GM23338 (cell line): ENCODE measurements at regions not wholly inside any gene's neighbourhood (a gene's known extent, or its start where the extent isn't known, plus 50 kb on each side); places are given as distances from the start of the nearest gene placed in this dataset.

ENCODE experiments used
- ATAC-seq: fragments of 200-7000 bp; cut with Tn5 transposase; 3 replicates; pipeline ENCODE4 v1.9.1; 2020
- DNase-seq: peaks from one replicate; pipeline ENCODE4 v3.0.0-alpha.2; 2015; ENCODE audit warnings: low spot score
- H2AFZ ChIP-seq: fragments of 200-600 bp; sonication (generic); 2 replicates; pipeline ENCODE4 v1.8.0; 2016; ENCODE audit warnings: antibody characterized with exemption, mild to moderate bottlenecking, moderate library complexity
- H3F3A ChIP-seq: fragments of 200-600 bp; sonication (generic); replicated peaks from 2 replicates; pipeline ENCODE4 v1.8.0; 2017; ENCODE audit warnings: antibody characterized with exemption, mixed run types, low read depth
- H3K27ac ChIP-seq: fragments of 200-600 bp; sonication (generic); 2 replicates; pipeline ENCODE4 v1.6.1; 2016; ENCODE audit warnings: low read depth
- H3K27me3 ChIP-seq: fragments of 200-600 bp; sonication (generic); 2 replicates; pipeline ENCODE4 v1.8.0; 2016; ENCODE audit warnings: mild to moderate bottlenecking, mixed run types, moderate library complexity; ENCODE audit not compliant: insufficient read depth
- H3K36me3 ChIP-seq: fragments of 200-600 bp; sonication (generic); 2 replicates; pipeline ENCODE4 v1.8.0; 2016; ENCODE audit warnings: mild to moderate bottlenecking; ENCODE audit not compliant: insufficient read depth
- H3K4me1 ChIP-seq: fragments of 200-600 bp; sonication (generic); 2 replicates; pipeline ENCODE4 v1.8.0; 2016; ENCODE audit warnings: mild to moderate bottlenecking, moderate library complexity; ENCODE audit not compliant: insufficient read depth
- H3K4me2 ChIP-seq: fragments of 200-600 bp; sonication (generic); 2 replicates; pipeline ENCODE4 v1.7.1; 2017; ENCODE audit warnings: mixed run types
- H3K4me3 ChIP-seq: fragments of 200-600 bp; sonication (generic); 2 replicates; pipeline ENCODE4 v1.6.1; 2016; ENCODE audit warnings: mixed run types
- H3K79me2 ChIP-seq: fragments of 200-600 bp; sonication (generic); replicated peaks from 2 replicates; pipeline ENCODE4 v1.8.0; 2017; ENCODE audit warnings: mild to moderate bottlenecking; ENCODE audit not compliant: insufficient read depth
- H3K9me2 ChIP-seq: fragments of 200-600 bp; sonication (generic); 2 replicates; pipeline ENCODE4 v1.8.0; 2017; ENCODE audit not compliant: insufficient read depth
- H4K20me1 ChIP-seq: fragments of 200-600 bp; sonication (generic); replicated peaks from 2 replicates; pipeline ENCODE4 v1.8.0; 2017; ENCODE audit warnings: mild to moderate bottlenecking; ENCODE audit not compliant: insufficient read depth
- H3K27ac Mint-ChIP-seq: 2 replicates; pipeline ENCODE4 v1.8.0; 2020; ENCODE audit warnings: inconsistent platforms, mild to moderate bottlenecking, moderate library complexity, mixed read lengths
- H3K27me3 Mint-ChIP-seq: 3 replicates; pipeline ENCODE4 v1.8.0; 2022; ENCODE audit warnings: low read depth, mild to moderate bottlenecking, moderate library complexity, mixed read lengths, inconsistent platforms; ENCODE audit not compliant: insufficient read depth, poor library complexity
- H3K36me3 Mint-ChIP-seq: 3 replicates; pipeline ENCODE4 v1.8.0; 2021; ENCODE audit warnings: low read depth, mild to moderate bottlenecking, inconsistent platforms, moderate library complexity, mixed read lengths
- H3K4me1 Mint-ChIP-seq: 3 replicates; pipeline ENCODE4 v1.8.0; 2020; ENCODE audit warnings: mild to moderate bottlenecking, inconsistent platforms, mixed read lengths
- H3K4me3 Mint-ChIP-seq: 3 replicates; pipeline ENCODE4 v1.8.0; 2021; ENCODE audit warnings: moderate library complexity, mild to moderate bottlenecking, inconsistent platforms, mixed read lengths
- H3K9me3 Mint-ChIP-seq: 3 replicates; pipeline ENCODE4 v1.8.0; 2020; ENCODE audit warnings: moderate library complexity, mild to moderate bottlenecking, inconsistent platforms, mixed read lengths
- CREB1 ChIP-seq: fragments of 250-450 bp; sonication (Bioruptor Pico); IDR thresholded peaks from 2 replicates; pipeline ENCODE4 v1.5.0; 2020; ENCODE audit warnings: low read depth, mild to moderate bottlenecking, moderate library complexity
- EZH2 ChIP-seq: fragments of 200-600 bp; sonication (generic); IDR thresholded peaks from one replicate; pipeline ENCODE4 v1.8.0; 2017; ENCODE audit warnings: antibody characterized with exemption, mild to moderate bottlenecking, low read depth; ENCODE audit not compliant: unreplicated experiment
- EZH2phosphoT487 ChIP-seq: fragments of 200-600 bp; sonication (generic); IDR thresholded peaks from one replicate; pipeline ENCODE4 v1.8.1; 2018; ENCODE audit warnings: antibody characterized with exemption; ENCODE audit not compliant: unreplicated experiment
- JUNB ChIP-seq: IDR thresholded peaks from one replicate; pipeline ENCODE4 v1.6.1; 2016; ENCODE audit warnings: antibody characterized with exemption; ENCODE audit not compliant: unreplicated experiment
- NANOG ChIP-seq: IDR thresholded peaks from 2 replicates; pipeline ENCODE4 v1.6.1; 2016; ENCODE audit warnings: antibody characterized with exemption, borderline replicate concordance
- POLR2AphosphoS5 ChIP-seq: IDR thresholded peaks from 2 replicates; pipeline ENCODE4 v1.6.1; 2016; ENCODE audit warnings: antibody characterized with exemption, low read depth
- STAT1 ChIP-seq: IDR thresholded peaks from one replicate; pipeline ENCODE4 v1.6.1; 2016; ENCODE audit warnings: antibody characterized with exemption; ENCODE audit not compliant: unreplicated experiment
- ZNF114 ChIP-seq: fragments of 250-450 bp; sonication (Bioruptor Pico); IDR thresholded peaks from 2 replicates; pipeline ENCODE4 v1.5.0; 2020; ENCODE audit warnings: mild to moderate bottlenecking, moderate library complexity
- ZNF331 ChIP-seq: fragments of 250-450 bp; sonication (Bioruptor Pico); IDR thresholded peaks from 2 replicates; pipeline ENCODE4 v1.5.0; 2020; ENCODE audit warnings: low read depth, mild to moderate bottlenecking, moderate library complexity
- TF ChIP-seq, protein P1 (sequence below): IDR thresholded peaks from one replicate; pipeline ENCODE4 v1.6.1; 2018; ENCODE audit warnings: antibody characterized with exemption; ENCODE audit not compliant: unreplicated experiment
- TF ChIP-seq, protein P2 (sequence below), 2 experiments: fragments of 200-600 bp in 1 of 2; sonication (generic) in 1 of 2; conservative IDR thresholded peaks; 2 replicates each; pipeline versions ENCODE4 v1.5.1 to v1.6.1; 2016 to 2017; ENCODE audit warnings: antibody characterized with exemption in 2 of 2, low read depth in 2 of 2, mild to moderate bottlenecking in 2 of 2, moderate library complexity in 1 of 2
- TF ChIP-seq, protein P3 (sequence below): fragments of 250-450 bp; sonication (Bioruptor Pico); IDR thresholded peaks from 2 replicates; pipeline ENCODE4 v1.5.0; 2020; ENCODE audit warnings: mild to moderate bottlenecking, moderate library complexity
- TF ChIP-seq, protein P4 (sequence below): IDR thresholded peaks from 2 replicates; pipeline ENCODE4 v1.6.1; 2016; ENCODE audit warnings: antibody characterized with exemption

DNA sequence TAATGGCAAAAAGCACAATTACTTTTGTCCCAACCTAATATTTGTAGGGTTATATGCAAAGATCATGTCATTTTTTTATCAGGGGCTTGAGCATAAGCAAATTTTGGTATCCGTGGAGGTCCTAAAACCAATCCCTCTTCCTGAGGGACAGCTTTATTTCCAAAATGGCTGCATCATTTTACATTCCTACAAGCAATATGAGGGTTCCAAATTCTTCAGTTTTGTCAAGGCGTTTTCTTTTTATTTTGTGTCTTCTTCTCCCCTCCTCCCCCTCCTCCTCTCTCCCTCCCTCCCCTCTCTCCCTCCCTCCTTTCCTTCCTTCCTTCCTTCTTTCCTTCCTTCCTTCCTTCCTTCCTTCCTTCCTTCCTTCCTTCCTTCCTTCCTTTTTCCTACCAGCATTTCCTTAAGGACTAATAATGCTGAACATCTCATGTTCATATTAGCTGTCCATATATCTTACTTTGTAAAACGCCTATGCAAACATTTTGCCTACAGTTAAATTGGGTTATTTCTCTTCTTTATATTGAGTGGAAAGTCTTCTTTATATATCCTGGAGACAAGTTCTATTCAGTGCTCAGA, 881.8 kb downstream of the DCDC2C start:
- no peaks in the 10 kb centered on the region for H3K4me1 ChIP-seq
- no peak overlapping the region for H3K4me2 ChIP-seq
- Mint-ChIP-seq H3K27ac (no peak overlapping the region), H3K4me1 (no peaks in the 10 kb centered on the region), H3K27me3 (peaks cover 2% of the 10 kb centered on the region), H3K36me3 (peaks cover 2% of the 10 kb centered on the region; the same call in 1 of the 3 replicates), H3K4me3 (no peak overlapping the region), H3K9me3 (peaks cover 50% of the 10 kb centered on the region)
- H3K36me3 ChIP-seq: no peaks in the 10 kb centered on the region
- H3K9me2 ChIP-seq: no peaks in the 10 kb centered on the region
- no peak for TF ChIP-seq JUNB
- TF ChIP-seq POLR2AphosphoS5: no peak
- TF ChIP-seq, protein P1, sequence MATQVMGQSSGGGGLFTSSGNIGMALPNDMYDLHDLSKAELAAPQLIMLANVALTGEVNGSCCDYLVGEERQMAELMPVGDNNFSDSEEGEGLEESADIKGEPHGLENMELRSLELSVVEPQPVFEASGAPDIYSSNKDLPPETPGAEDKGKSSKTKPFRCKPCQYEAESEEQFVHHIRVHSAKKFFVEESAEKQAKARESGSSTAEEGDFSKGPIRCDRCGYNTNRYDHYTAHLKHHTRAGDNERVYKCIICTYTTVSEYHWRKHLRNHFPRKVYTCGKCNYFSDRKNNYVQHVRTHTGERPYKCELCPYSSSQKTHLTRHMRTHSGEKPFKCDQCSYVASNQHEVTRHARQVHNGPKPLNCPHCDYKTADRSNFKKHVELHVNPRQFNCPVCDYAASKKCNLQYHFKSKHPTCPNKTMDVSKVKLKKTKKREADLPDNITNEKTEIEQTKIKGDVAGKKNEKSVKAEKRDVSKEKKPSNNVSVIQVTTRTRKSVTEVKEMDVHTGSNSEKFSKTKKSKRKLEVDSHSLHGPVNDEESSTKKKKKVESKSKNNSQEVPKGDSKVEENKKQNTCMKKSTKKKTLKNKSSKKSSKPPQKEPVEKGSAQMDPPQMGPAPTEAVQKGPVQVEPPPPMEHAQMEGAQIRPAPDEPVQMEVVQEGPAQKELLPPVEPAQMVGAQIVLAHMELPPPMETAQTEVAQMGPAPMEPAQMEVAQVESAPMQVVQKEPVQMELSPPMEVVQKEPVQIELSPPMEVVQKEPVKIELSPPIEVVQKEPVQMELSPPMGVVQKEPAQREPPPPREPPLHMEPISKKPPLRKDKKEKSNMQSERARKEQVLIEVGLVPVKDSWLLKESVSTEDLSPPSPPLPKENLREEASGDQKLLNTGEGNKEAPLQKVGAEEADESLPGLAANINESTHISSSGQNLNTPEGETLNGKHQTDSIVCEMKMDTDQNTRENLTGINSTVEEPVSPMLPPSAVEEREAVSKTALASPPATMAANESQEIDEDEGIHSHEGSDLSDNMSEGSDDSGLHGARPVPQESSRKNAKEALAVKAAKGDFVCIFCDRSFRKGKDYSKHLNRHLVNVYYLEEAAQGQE: no peak
- TF ChIP-seq CREB1 (CRISPR knock-in tag): no peak
- TF ChIP-seq, protein P2, sequence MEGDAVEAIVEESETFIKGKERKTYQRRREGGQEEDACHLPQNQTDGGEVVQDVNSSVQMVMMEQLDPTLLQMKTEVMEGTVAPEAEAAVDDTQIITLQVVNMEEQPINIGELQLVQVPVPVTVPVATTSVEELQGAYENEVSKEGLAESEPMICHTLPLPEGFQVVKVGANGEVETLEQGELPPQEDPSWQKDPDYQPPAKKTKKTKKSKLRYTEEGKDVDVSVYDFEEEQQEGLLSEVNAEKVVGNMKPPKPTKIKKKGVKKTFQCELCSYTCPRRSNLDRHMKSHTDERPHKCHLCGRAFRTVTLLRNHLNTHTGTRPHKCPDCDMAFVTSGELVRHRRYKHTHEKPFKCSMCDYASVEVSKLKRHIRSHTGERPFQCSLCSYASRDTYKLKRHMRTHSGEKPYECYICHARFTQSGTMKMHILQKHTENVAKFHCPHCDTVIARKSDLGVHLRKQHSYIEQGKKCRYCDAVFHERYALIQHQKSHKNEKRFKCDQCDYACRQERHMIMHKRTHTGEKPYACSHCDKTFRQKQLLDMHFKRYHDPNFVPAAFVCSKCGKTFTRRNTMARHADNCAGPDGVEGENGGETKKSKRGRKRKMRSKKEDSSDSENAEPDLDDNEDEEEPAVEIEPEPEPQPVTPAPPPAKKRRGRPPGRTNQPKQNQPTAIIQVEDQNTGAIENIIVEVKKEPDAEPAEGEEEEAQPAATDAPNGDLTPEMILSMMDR (conservative IDR thresholded peaks at IDR 0.05; ENCODE audit: low read depth in 2 of 2): no peak
- TF ChIP-seq ZNF114 (CRISPR knock-in tag): no peak
- TF ChIP-seq, protein P3, sequence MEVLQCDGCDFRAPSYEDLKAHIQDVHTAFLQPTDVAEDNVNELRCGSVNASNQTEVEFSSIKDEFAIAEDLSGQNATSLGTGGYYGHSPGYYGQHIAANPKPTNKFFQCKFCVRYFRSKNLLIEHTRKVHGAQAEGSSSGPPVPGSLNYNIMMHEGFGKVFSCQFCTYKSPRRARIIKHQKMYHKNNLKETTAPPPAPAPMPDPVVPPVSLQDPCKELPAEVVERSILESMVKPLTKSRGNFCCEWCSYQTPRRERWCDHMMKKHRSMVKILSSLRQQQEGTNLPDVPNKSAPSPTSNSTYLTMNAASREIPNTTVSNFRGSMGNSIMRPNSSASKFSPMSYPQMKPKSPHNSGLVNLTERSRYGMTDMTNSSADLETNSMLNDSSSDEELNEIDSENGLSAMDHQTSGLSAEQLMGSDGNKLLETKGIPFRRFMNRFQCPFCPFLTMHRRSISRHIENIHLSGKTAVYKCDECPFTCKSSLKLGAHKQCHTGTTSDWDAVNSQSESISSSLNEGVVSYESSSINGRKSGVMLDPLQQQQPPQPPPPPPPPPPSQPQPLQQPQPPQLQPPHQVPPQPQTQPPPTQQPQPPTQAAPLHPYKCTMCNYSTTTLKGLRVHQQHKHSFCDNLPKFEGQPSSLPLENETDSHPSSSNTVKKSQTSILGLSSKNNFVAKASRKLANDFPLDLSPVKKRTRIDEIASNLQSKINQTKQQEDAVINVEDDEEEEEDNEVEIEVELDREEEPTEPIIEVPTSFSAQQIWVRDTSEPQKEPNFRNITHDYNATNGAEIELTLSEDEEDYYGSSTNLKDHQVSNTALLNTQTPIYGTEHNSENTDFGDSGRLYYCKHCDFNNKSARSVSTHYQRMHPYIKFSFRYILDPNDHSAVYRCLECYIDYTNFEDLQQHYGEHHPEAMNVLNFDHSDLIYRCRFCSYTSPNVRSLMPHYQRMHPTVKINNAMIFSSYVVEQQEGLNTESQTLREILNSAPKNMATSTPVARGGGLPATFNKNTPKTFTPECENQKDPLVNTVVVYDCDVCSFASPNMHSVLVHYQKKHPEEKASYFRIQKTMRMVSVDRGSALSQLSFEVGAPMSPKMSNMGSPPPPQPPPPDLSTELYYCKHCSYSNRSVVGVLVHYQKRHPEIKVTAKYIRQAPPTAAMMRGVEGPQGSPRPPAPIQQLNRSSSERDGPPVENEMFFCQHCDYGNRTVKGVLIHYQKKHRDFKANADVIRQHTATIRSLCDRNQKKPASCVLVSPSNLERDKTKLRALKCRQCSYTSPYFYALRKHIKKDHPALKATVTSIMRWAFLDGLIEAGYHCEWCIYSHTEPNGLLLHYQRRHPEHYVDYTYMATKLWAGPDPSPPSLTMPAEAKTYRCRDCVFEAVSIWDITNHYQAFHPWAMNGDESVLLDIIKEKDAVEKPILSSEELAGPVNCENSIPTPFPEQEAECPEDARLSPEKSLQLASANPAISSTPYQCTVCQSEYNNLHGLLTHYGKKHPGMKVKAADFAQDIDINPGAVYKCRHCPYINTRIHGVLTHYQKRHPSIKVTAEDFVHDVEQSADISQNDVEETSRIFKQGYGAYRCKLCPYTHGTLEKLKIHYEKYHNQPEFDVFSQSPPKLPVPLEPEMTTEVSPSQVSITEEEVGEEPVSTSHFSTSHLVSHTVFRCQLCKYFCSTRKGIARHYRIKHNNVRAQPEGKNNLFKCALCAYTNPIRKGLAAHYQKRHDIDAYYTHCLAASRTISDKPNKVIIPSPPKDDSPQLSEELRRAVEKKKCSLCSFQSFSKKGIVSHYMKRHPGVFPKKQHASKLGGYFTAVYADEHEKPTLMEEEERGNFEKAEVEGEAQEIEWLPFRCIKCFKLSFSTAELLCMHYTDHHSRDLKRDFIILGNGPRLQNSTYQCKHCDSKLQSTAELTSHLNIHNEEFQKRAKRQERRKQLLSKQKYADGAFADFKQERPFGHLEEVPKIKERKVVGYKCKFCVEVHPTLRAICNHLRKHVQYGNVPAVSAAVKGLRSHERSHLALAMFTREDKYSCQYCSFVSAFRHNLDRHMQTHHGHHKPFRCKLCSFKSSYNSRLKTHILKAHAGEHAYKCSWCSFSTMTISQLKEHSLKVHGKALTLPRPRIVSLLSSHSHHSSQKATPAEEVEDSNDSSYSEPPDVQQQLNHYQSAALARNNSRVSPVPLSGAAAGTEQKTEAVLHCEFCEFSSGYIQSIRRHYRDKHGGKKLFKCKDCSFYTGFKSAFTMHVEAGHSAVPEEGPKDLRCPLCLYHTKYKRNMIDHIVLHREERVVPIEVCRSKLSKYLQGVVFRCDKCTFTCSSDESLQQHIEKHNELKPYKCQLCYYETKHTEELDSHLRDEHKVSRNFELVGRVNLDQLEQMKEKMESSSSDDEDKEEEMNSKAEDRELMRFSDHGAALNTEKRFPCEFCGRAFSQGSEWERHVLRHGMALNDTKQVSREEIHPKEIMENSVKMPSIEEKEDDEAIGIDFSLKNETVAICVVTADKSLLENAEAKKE: no peak
- TF ChIP-seq EZH2: no peak
- TF ChIP-seq STAT1: no peak
- no peak for TF ChIP-seq EZH2phosphoT487
- TF ChIP-seq, protein P4, sequence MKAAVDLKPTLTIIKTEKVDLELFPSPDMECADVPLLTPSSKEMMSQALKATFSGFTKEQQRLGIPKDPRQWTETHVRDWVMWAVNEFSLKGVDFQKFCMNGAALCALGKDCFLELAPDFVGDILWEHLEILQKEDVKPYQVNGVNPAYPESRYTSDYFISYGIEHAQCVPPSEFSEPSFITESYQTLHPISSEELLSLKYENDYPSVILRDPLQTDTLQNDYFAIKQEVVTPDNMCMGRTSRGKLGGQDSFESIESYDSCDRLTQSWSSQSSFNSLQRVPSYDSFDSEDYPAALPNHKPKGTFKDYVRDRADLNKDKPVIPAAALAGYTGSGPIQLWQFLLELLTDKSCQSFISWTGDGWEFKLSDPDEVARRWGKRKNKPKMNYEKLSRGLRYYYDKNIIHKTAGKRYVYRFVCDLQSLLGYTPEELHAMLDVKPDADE: no peak
- no peak for TF ChIP-seq ZNF331 (CRISPR knock-in tag)
- no peak for TF ChIP-seq NANOG
- no peaks in the 10 kb centered on the region for H3K79me2 ChIP-seq
- no peaks in the 10 kb centered on the region for H3K27me3 ChIP-seq
- H3F3A ChIP-seq: no peaks in the 10 kb centered on the region
- DNase-seq: no peak
- no peak for ATAC-seq
- H2AFZ ChIP-seq: no peak overlapping the region
- no peak overlapping the region for H3K27ac ChIP-seq
- no peaks in the 10 kb centered on the region for H4K20me1 ChIP-seq
- H3K4me3 ChIP-seq: no peak overlapping the region
